HEK293T (cell line): ENCODE measurements at regions not wholly inside any gene's neighbourhood (a gene's known extent, or its start where the extent isn't known, plus 50 kb on each side); places are given as distances from the start of the nearest gene placed in this dataset.

ENCODE experiments used
- CTCF ChIA-PET: fragments of 350-600 bp; formaldehyde crosslinking; extraction: SDS; loops from one replicate; lab custom pipeline; 2021; ENCODE audit warnings: antibody characterized with exemption, inconsistent platforms; lab: Yijun Ruan, JAX
- POLR2A ChIA-PET: fragments of 350-600 bp; formaldehyde crosslinking; extraction: SDS; loops from one replicate; lab custom pipeline; 2020; ENCODE audit warnings: antibody characterized with exemption, inconsistent platforms; lab: Yijun Ruan, JAX
- DNase-seq: peaks from one replicate; pipeline ENCODE4 v3.0.0; 2012; ENCODE audit warnings: mixed read lengths; ENCODE audit errors: extremely low spot score
- ARNT ChIP-seq: fragments of 450-650 bp; IDR thresholded peaks from 2 replicates; pipeline ENCODE4 v1.6.1; 2017; ENCODE audit warnings: mild to moderate bottlenecking
- BHLHE40 ChIP-seq: fragments of 450-650 bp; IDR thresholded peaks from 2 replicates; pipeline ENCODE4 v1.6.1; 2016; ENCODE audit warnings: mild to moderate bottlenecking, moderate library complexity, borderline replicate concordance
- CTBP1 ChIP-seq: fragments of 450-650 bp; IDR thresholded peaks from 2 replicates; pipeline ENCODE4 v1.6.1; 2016; ENCODE audit warnings: borderline replicate concordance
- ELF4 ChIP-seq: fragments of 450-650 bp; IDR thresholded peaks from 2 replicates; pipeline ENCODE4 v1.6.1; 2017; ENCODE audit warnings: antibody characterized with exemption
- FOXA1 ChIP-seq: fragments of 450-650 bp; IDR thresholded peaks from 2 replicates; pipeline ENCODE4 v1.6.1; 2016; ENCODE audit warnings: mild to moderate bottlenecking
- FOXK2 ChIP-seq: fragments of 450-650 bp; IDR thresholded peaks from 2 replicates; pipeline ENCODE4 v1.6.1; 2016; ENCODE audit warnings: mild to moderate bottlenecking
- FOXM1 ChIP-seq: fragments of 450-650 bp; IDR thresholded peaks from 2 replicates; pipeline ENCODE4 v1.6.1; 2017; ENCODE audit warnings: mild to moderate bottlenecking, borderline replicate concordance
- HDGF ChIP-seq: fragments of 450-650 bp; IDR thresholded peaks from 2 replicates; pipeline ENCODE4 v1.6.1; 2017; ENCODE audit warnings: antibody characterized with exemption, borderline replicate concordance
- L3MBTL2 ChIP-seq: fragments of 450-650 bp; conservative IDR thresholded peaks from 2 replicates; pipeline ENCODE4 v1.6.1; 2016; ENCODE audit warnings: mild to moderate bottlenecking
- LEF1 ChIP-seq: fragments of 450-650 bp; IDR thresholded peaks from 2 replicates; pipeline ENCODE4 v1.6.1; 2017; ENCODE audit warnings: mild to moderate bottlenecking, borderline replicate concordance
- NFRKB ChIP-seq: fragments of 450-650 bp; IDR thresholded peaks from 2 replicates; pipeline ENCODE4 v1.6.1; 2016; ENCODE audit warnings: mild to moderate bottlenecking, moderate library complexity
- PKNOX1 ChIP-seq: fragments of 450-650 bp; IDR thresholded peaks from 2 replicates; pipeline ENCODE4 v1.6.1; 2016
- SP1 ChIP-seq: fragments of 450-650 bp; IDR thresholded peaks from 2 replicates; pipeline ENCODE4 v1.6.1; 2017
- SUZ12 ChIP-seq: fragments of 450-650 bp; IDR thresholded peaks from 2 replicates; pipeline ENCODE4 v1.6.1; 2016; ENCODE audit warnings: mild to moderate bottlenecking
- TARDBP ChIP-seq: fragments of 450-650 bp; IDR thresholded peaks from 2 replicates; pipeline ENCODE4 v1.6.1; 2016
- ZNF384 ChIP-seq: fragments of 450-650 bp; IDR thresholded peaks from 2 replicates; pipeline ENCODE4 v1.6.1; 2016

- TF ChIP-seq ZNF384 (no peak), HDGF (no peak), SUZ12 (no peak), TARDBP (no peak), CTBP1 (no peak), ELF4 (no peak), PKNOX1 (no peak), BHLHE40 (no peak), NFRKB (no peak), FOXA1 (no peak), FOXM1 (no peak), LEF1 (no peak), L3MBTL2 (no peak), FOXK2 (no peak), ARNT (no peak), SP1 (no peak)
- DNase-seq, result no peak
- ChIA-PET POLR2A (no interaction called here), CTCF (no interaction called here)
These were observed 146.8 kb upstream of the USP9X start for GRCh38 chrX:40938423-40938822.

- ChIA-PET CTCF (no interaction called here), POLR2A (no interaction called here)
- TF ChIP-seq SUZ12, result no peak
- TF ChIP-seq L3MBTL2, result no peak
- no peak for TF ChIP-seq SP1
- TF ChIP-seq FOXA1, result no peak
- no peak for TF ChIP-seq FOXK2
- TF ChIP-seq HDGF, result no peak
- no peak for TF ChIP-seq PKNOX1
- no peak for TF ChIP-seq NFRKB
- TF ChIP-seq ARNT, result no peak
- TF ChIP-seq BHLHE40, result no peak
- no peak for TF ChIP-seq TARDBP
- no peak for TF ChIP-seq ZNF384
- TF ChIP-seq FOXM1, result no peak
- DNase-seq, result no peak
These were observed 142.1 kb upstream of the USP9X start for GRCh38 chrX:40943093-40943641.

GRCh38 chrX:40945361-40945713 lies 139.9 kb upstream of the USP9X start:
- peak; percentile 42 for DNase-seq
- POLR2A ChIA-PET, result no interaction called here
- TF ChIP-seq ELF4 (no peak), FOXM1 (no peak), BHLHE40 (no peak), FOXA1 (no peak), SP1 (no peak)
- CTCF ChIA-PET, result no interaction called here

GRCh38 chrX:40947276-40947675 lies 138.0 kb upstream of the USP9X start:
- ChIA-PET CTCF (no interaction called here), POLR2A (interaction anchor here (1.2 kb wide), 1 partner anchor 138 kb away, joined by 3 read pairs; the partner anchor contains the start of gene USP9X)
- no peak for DNase-seq
- TF ChIP-seq LEF1 (no peak), ARNT (no peak), FOXK2 (no peak), FOXM1 (no peak), PKNOX1 (no peak), SP1 (no peak), TARDBP (no peak), SUZ12 (no peak), ELF4 (no peak), L3MBTL2 (no peak), NFRKB (no peak), CTBP1 (no peak), FOXA1 (no peak), ZNF384 (no peak), HDGF (no peak), BHLHE40 (no peak)

- ChIA-PET POLR2A (no interaction called here), CTCF (no interaction called here)
- no peak for TF ChIP-seq NFRKB
- no peak for TF ChIP-seq FOXA1
- TF ChIP-seq SP1, result no peak
- no peak for TF ChIP-seq FOXK2
- no peak for TF ChIP-seq FOXM1
- TF ChIP-seq TARDBP, result no peak
- TF ChIP-seq PKNOX1, result no peak
- no peak for TF ChIP-seq L3MBTL2
- TF ChIP-seq LEF1, result no peak
- no peak for TF ChIP-seq ELF4
- TF ChIP-seq ARNT, result no peak
- TF ChIP-seq SUZ12, result no peak
- DNase-seq, result no peak
These were observed 136.2 kb upstream of the USP9X start for GRCh38 chrX:40949071-40949470.
